NCI-H526 (cell line): ENCODE measurements at regions not wholly inside any gene's neighbourhood (a gene's known extent, or its start where the extent isn't known, plus 50 kb on each side); places are given as distances from the start of the nearest gene placed in this dataset.
"Not testable (repeated sequence)": the region's sequence is repeated elsewhere in the genome, so short reads cannot be mapped to it uniquely, and the experiment has no call there.

Source experiments
- DNase-seq, 2 experiments: peaks; one replicate each; lab custom pipeline; 2025; lab: John Stamatoyannopoulos, UW

DNA sequence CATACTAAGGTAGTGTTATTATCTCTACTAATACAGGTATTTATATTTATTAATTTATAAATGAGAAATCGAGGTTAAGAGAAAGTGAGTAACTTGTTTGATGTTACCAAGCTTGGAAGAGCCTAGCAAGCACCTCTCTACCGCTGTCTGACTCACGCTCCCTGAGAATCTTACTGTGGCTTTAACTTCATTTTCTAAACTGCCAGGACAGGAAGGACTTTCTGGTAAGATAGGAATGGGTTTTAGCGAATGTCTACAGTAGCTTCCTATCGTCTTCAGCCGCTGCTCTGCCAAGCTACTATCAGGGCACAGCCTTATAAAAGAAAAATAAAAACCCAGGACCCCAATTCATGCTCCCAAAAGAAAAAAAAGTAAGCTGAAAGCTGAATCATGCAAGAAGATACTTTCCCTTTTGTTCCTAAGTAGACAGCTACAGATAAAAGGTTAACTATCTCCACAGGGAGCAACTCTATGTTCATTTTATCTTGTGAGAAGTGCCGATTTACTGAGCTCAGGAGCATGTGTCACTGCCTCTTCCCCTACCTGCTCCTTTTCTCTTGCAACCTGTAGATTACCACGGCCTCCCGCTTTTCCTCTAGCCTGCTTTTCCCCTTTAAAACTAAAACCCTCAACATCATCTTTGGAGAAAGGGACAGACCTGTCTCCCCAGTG lies 60.2 kb downstream of the THNSL1 start:
- no peak for DNase-seq

DNA sequence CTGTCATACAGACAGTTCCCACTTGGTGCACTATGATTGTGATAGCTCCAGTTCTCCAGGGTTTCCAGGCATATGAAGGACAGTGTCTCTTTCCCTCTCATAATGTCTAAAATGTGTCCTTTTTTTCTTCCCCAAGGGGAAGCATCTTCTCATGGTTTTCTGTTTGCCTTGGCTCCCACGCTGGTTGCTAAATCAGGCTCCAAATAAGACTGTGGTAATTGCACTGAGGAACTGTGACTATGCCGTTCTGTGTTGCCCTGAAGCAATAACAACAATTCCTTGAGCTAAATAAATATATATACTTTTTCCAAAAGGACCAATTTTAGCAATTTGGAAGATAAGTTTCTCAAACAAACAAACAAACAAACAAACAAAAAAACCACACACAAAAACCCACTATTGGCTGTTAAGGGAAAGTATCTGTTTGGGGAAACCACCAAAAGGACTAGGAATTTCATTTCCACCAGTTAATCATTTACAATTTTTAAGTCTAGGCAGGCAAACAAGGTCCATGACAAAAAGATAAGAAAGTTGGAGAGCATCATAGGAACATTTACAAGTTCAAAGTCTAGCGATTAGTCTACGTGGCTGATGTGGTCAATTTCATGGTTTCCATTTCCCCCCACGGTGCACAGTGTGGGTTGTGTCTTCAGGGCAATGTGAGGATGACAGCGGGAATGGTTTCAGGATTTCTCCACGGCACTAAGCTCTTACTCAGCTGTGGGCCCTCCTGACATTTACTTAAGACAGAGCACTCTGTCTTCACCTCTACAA lies 62.4 kb downstream of the THNSL1 start:
- DNase-seq = no peak

DNA sequence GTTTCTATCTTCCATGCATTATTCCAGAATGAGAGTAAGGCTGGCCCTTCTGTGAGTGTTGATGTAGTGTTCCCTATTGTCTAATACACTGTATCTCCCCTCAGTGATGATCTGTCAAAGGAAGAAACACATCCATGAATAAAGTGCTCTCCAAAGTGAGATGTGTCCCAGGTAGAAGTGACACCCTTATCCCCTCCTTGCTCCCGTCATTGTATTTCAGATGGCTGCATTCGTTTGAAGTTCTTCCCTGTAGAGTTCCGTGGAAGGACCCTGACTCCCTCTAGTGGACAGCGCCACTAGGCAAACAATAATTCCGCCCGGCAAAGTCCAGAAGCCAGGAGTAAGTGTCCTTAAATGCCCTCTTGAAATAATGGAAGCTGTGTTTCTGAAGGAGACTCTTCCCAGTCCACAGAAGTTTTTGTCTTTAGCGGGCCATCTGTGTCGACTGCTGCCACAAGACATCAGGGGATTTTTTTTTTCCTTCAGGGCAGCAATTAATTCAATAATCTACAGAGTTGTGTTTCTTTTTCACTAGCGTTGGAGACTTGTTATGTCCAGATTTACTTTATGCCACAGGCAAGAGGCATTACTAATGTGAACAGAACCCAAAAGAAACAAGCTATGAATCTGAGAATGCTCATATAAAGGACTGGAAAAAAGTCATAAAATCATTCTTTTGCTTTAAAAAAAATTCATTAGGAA lies 64.6 kb downstream of the THNSL1 start:
- DNase-seq = peak; percentile 50 to 78

DNA sequence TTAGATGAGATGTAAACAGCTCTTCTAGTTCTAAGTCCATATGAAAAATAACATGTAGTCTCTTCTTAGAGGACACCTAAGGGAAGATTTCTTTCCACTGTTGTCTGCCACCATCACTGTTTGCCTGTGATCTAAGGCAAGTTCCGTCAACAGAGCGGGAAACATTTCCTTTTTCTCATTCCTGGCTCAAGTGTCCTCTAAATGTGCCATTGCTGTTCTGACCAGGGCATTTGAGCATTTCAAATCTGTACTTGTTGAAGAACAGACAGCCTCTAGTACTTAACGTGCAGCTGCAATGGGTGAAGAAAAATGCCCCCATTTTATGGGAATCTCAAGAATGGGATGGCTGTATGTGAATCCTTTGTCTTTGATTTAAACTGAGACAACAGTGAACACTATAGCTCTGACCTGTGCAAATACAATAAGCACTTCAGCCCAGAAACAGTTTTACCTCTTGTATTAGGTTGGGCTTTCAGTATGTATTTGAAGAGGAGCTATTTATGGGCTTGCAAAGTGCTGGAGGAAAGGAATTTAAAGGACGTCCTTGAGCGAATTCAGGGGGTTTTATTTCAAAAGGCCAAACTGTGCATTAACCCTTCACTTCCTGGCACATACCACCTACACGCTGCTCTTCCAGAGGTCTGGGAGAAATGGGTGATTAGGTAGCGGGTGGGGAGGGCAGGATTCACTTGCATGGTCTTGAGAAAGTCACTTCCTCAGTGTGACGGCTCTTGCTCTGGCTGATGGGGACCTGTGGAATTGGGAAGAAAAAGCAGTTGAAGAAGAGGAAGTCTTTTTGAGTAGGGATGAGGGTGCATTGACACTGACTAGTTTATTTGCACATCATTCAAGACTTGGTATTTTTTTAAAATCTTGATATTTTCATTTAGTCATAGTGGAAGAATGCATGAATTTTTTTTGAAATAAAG lies 66.1 kb downstream of the THNSL1 start:
- no peak for DNase-seq

DNA sequence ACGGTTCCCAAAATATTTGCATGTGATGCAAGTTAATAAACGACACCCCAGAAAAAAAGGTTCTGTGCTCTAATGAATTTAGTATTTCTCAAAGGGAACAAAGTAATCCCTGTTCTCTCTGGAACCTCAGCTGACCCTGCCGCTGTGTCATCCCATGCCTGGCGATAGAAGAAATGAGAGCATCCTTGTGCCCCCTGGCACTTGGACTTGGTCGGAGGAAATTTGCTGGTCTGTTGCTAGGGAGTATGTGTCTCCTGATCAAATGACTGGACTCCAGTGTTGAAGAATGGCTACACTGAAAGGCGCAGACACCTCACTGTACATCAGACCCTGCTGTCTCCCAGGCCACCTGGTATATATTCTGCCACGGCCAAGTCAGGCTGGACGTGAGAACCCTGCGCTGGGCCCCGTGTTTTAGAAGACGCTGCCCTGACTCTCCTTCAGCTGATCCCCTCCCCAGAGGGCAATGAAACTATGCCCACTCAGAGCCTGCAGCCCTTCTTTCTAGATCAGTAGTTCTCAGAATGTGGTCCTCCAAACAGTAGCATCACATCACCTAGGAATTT lies 67.2 kb downstream of the THNSL1 start:
- DNase-seq = no peak

DNA sequence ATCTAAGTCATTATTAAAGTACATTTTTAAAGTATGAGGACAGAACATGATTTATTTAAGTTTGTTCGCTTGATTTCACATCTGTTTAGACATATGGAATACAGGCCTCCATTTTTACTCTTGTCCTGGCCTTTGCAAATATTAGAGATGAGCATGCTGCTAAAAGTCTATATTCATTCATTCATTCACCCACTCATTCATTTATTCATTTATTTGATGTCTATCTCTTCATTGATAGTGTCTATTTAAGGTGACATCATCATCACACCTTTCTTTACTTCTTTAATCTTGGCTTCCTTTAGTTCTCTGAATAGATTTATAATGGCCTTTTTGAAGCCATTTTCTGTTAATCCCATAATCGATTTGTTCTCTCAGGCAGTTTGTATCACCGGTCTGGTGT lies 68.0 kb downstream of the THNSL1 start:
- no peak for DNase-seq

DNA sequence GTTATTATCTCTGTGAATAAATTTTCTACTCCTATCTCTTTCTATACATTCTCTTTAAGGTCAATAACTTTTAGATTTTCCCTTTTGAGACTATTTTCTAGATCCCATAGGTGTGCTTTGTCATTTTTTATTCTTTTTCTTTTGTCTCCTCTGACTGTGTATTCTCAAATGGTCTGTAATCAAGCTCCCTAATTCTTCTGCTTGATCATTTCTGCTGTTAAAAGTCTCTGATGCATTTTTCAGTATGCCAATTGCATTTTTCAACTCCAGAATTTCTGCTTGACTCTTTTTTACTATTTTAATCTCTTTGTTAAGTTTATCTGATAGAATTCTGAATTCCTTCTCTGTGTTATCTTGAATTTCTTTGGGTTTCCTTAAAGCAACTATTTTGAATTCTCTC lies 78.2 kb downstream of the THNSL1 start:
- no peak for DNase-seq

DNA sequence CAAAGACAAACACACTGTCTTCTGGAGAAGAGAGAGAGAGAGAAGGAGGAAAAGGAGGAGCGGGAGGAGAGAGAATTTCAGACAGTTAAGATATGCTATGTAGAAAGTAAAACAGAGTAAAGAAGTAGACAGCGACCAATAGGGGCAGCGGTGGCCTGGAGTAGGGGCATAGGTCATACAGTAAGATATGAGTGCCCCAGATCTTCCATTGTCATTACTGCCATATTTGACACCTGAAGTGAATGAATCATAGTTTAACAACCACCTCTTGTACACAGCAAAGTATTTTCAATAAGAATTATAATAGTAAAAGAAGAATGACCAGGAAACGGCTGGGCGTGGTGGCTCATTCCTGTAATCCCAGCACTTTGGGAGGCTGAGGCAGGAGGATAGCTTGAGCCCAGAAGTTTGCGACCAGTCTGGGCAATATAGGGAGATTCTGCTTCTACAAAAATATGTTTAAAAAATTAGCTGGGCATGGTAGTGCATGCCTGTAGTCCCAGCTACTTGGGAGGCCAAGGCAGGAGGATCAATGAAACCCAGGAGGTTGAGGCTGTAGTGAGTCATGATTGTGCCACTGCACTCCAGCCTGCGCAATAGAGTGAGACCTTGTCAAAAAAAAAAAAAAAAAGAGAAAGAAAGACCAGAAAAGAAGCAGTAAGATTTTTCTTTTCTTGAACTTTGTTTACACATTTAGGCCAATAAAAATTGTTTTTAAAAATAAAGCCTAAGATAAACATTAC lies 77.0 kb upstream of the GPR158 start:
- DNase-seq = no peak

DNA sequence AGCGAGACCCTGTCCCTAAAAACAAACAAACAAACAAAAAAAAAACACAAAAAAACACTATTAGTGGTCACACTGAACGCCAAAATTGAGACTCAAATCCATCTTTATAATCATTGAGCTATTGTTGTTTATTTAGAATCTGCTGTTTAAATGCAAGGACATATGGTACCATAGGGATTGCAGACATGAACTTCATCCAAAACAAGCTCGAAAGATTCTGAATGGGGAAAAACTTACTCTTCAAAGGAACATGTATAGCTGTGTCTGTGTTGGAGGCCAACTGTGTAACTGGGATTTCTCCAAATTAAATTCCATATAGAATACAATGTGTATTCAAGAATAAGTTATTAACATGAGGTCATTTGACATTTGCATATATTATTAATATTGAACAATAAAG lies 74.7 kb upstream of the GPR158 start:
- no peak for DNase-seq

DNA sequence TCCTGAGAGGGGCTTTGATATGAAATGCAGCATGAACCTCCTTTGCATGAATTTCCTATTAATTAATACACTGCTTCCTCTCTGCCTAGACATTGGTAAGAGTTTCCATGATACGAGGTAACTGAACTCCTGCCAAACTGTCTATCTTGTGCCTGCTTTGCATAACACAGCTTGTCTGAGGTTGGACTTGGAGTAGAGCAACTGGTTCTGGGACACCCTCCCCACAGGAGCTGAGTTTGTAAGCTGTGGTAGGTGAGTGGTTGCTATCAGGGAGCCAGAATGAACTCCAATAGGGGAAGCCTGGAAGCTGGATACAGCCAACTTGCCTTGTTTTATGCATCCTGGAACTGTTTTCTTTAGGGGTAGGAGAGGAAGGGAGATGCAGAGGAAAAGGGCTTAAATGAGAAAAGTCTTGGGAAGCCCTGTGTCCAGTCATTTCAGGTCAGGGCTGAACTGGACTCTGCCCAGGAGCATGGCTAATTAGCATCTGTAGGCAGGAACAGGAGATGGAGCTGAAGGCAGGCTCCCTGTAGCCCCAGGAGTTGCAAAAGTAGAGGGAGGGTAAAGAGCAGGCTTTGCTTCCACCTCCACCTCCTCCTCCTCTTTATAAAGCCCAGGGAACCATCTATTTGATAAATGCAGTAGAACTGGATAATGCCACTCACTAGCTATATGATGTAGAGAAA lies 73.2 kb upstream of the GPR158 start:
- peak; percentile 77 to 89 for DNase-seq

DNA sequence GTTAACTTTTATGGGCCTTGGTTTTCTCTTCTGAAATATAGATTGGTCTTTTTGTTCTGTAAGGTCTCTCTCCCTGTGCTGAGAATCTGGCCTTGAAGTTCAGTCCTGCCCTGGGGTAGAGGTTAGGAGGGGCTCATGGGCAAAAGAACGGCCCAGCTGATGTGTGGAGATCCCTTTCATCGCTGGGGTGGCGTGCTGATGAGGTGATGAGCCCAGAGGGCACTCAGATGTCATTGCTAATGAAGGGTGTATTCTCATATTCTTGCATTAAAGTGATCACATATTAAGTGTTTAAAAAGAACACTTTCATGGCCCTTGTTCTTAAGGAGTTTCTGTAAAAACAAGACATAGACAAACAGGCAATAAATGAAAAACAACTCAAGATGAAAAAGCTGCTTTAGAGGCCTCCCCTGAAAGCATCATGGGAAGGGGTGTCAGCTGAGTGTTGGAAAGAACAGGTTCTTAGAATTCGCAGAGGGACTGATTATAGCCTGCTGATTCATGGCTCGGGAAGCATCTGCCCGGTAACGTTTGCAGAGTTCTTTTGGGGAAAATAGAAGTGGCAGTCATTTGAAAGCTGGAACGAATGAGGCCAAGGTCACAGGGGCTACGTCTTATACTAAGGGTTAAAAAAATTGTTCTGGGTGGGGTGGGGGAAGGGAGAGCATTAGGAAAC lies 72.5 kb upstream of the GPR158 start:
- DNase-seq = no peak

DNA sequence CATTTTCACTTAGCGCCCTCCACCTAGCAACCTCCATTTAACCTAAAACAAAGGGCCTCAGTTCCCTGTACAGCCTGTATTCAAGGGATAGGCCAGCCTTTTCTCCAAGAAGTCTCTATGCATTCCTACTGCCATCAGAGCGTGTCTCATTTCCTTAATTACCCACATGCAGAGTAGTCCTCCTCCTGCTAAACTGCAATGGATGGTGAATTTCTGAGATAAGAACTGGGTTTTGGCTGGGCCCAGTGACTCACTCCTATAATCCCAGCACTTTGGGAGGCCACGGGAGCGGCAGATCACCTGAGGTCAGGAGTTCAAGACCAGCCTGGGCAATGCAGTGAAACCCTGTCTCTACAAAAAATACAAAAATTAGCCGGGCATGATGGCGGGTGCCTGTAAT lies 71.1 kb upstream of the GPR158 start:
- peak in 1 of 2 experiments; percentile 15 for DNase-seq

DNA sequence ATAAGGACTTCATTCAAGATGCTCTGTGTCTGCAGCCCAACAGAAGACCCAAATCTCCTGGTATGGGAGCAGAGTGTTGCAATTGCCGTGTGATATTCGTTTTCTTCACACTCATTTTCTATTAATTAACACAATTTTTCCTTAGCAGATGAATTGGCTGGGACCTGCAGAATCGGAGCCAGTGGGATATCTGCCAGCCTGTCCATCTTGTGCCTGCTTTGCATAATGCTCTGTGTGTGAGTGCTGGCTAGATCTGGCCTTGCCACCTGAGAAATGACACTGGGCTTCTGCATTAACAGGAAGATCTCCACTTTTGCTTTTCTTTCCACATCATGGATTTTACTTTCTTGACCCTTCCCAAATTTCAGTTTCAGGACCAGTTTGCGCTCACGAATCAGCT lies 70.4 kb upstream of the GPR158 start:
- DNase-seq = peak in 1 of 2 experiments; percentile 8

DNA sequence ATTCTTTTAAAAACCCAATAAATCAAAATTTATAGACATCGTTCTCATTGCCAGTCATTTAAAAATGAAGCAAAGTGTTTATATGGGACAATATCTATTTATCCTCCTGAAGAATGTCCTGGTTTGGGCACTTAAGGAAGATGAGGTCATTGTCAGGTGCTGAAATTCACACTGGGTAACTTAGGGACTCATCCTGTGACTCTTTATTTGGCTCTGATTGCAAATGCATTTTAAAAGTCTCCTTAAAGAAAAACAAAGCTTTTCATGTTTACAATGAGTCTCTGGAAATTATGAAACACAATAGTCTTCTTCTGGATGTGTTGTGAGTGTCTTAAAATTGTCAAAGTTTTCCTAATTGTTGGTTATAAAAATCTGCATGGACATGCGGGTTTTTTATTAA lies 69.5 kb upstream of the GPR158 start:
- DNase-seq = no peak

DNA sequence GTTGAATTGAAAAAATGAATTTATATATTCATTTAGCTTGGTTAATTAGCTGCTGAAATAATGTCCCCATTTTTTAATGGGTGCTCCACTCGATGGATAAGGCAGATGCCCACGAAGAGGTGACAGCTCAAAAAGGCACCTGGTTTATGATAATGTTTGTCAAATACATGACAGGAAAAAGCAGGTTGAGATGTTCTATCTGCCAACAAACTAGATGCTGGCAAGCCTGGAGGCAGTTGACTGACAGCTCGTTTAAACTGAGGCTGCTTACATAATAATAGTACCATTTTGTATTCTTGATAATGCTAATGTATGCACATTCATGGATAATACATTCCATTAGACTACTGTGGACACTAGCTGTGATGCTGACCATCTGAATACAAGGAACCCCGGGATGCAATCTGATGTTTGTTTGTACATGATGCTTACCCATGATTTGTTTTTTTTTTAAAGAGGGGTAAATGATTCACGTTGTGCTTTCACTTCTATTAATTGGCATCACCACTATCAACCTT lies 69.0 kb upstream of the GPR158 start:
- no peak for DNase-seq

DNA sequence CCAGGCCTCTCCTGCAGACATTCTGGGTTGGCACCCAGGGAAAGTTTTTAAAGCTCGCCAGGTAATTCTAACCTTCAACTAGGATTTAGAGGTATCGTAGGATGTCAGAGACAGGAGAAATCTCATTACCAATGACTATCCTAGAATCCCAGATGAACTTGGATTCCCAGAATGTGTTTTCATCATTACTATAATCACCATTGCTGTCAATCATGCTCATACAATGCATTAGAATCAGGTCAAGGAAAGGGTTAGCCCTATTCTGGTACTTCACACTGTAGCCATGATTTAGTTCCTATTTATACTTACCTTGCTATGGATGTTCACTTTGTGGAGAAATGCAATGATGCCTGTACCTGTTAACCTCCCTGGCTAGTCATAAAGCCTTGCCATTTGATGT lies 67.0 kb upstream of the GPR158 start:
- no peak for DNase-seq

DNA sequence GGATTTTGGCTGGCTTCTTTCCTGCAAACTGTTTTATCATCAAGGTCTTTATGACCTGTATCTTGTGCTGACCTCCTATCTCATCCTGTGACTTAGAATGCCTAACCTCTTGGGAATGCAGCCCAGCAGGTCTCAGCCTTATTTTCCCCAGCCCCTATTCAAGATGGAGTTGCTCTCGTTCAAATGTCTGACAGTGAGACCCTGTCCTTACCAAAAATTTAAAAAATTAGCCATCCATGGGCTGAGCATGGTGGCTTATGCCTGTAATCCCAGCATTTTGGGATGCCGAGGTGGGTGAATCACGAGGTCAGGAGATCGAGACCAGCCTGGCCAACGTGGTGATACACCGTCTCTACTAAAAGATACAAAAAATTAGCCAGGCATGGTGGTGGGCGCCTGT lies 64.9 kb upstream of the GPR158 start:
- not testable (repeated sequence) for DNase-seq

DNA sequence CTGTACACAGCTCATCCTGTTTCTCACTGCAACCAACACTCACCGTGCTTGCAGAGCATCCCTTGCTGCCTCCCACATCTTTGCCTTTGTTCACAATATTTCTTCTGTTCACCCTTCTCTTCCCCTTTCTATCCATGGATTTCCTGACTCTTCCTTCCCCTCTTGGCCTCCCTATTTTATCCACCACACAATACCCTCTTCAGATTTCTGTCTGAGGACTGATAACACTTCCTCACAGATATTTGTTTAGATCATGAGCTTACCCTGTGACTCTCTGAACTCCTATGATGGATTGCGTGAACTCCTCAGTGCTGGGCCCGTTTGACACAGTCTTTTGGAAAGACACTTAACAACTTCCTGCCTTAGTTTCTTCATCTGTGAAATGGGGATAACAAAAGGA lies 62.8 kb upstream of the GPR158 start:
- DNase-seq = no peak

DNA sequence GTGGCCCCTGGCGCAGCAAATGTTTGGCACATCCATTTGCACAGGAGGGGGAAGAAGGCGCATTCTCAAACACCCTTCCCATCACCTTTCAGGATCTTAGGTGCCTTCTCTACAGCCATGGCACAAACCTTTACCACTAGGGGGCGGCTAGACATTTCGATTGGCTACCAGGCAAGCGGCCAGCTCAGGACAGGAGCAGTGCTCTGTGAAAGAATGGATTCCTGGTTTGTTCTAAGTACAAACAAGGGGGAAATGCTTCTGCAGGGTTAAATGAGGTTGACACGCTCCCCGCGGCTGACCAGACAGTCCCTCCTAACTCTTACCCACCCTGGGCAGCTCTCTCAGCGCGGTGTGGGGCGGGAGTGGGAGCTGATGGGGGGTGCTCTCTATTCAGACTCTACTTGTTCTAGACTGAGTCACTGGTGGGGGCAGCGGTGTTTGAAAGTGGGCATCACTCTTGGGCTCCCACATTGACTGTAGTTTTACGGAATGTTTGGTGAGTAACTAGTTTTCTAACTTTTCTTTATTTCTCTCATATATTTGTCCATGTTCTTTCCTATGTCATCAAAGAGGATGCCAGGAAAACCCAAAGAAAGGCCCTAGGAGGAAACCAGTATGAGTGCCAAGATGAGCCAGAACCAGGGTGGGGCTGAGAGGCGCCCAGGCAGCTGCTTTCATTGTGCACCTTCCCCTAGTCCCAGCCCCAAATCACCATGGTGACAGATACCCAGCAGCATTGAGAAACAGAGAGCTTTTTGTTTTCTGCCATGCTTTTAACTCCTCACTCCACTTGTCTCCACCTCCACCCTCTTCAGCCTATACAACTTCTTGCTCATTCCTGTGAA lies 61.4 kb upstream of the GPR158 start:
- DNase-seq = peak; percentile 72 to 89
